B cell (primary cell): ENCODE measurements at regions not wholly inside any gene's neighbourhood (a gene's known extent, or its start where the extent isn't known, plus 50 kb on each side); places are given as distances from the start of the nearest gene placed in this dataset.
"Not testable (repeated sequence)": the region's sequence is repeated elsewhere in the genome, so short reads cannot be mapped to it uniquely, and the experiment has no call there.

Experiments
- ATAC-seq: fragments of 200-7000 bp; cut with Tn5 transposase; one replicate; pipeline ENCODE4 v1.10.0; 2021; ENCODE audit warnings: low read depth, mild to moderate bottlenecking, moderate number of reproducible peaks, moderate library complexity
- CTCF ChIA-PET: fragments of 350-600 bp; sonication (Branson Sonifier 250); formaldehyde crosslinking; loops from one replicate; lab custom pipeline; 2021; ENCODE audit warnings: antibody characterized with exemption, inconsistent platforms; lab: Charles Lee
- POLR2A ChIA-PET: fragments of 350-600 bp; sonication (Branson Sonifier 250); formaldehyde crosslinking; loops from one replicate; lab custom pipeline; 2021; ENCODE audit warnings: antibody characterized with exemption; lab: Charles Lee
- DNase-seq: peaks from one replicate; pipeline ENCODE4 v3.0.0; 2013
- H2AFZ ChIP-seq: 2 replicates; pipeline ENCODE4 v1.6.1; 2012; ENCODE audit warnings: mild to moderate bottlenecking, low read depth, low read length; ENCODE audit not compliant: insufficient read depth, poor library complexity, severe bottlenecking
- H3K27ac ChIP-seq, 2 donors: 1 replicate in 1 of 2; 2 replicates in 1 of 2; pipeline ENCODE4 v1.5.1; 2012 to 2013; ENCODE audit warnings: low read length in 2 of 2, mild to moderate bottlenecking in 2 of 2, moderate library complexity in 1 of 2
- H3K27me3 ChIP-seq, 4 experiments: fragments of 200-600 bp in 1 of 4; sonication (generic) in 1 of 4; replicated peaks in 1 of 4; 1 replicate in 2 of 4; 2 replicates in 2 of 4; pipeline versions ENCODE4 v1.6.1 to v1.7.0; 2013 to 2016; ENCODE audit warnings: low read length in 3 of 4, mild to moderate bottlenecking in 2 of 4, mixed read lengths in 1 of 4, moderate library complexity in 1 of 4; ENCODE audit not compliant: insufficient read depth in 4 of 4, control insufficient read depth in 3 of 4; ENCODE audit errors: control extremely low read depth in 1 of 4
- H3K36me3 ChIP-seq, 2 experiments: replicated peaks in 1 of 2; 1 replicate in 1 of 2; 2 replicates in 1 of 2; pipeline versions ENCODE4 v1.6.1 to v1.7.1; 2013; ENCODE audit warnings: low read length in 1 of 2; ENCODE audit not compliant: insufficient read depth in 2 of 2, control insufficient read depth in 1 of 2; ENCODE audit errors: control extremely low read depth in 1 of 2, extremely low read depth in 1 of 2
- H3K4me1 ChIP-seq, 2 donors: fragments of 200-600 bp in 1 of 2; sonication (generic) in 1 of 2; 1 replicate in 1 of 2; 2 replicates in 1 of 2; pipeline versions ENCODE4 v1.5.1 to v1.6.1; 2013 to 2017; ENCODE audit warnings: low read length in 2 of 2; ENCODE audit not compliant: control insufficient read depth in 2 of 2, insufficient read depth in 2 of 2
- H3K4me2 ChIP-seq: replicated peaks from 2 replicates; pipeline ENCODE3; 2012; ENCODE audit warnings: mild to moderate bottlenecking, low read depth, low read length; ENCODE audit not compliant: poor library complexity, severe bottlenecking
- H3K4me3 ChIP-seq, 5 experiments: fragments of 200-600 bp in 1 of 5; sonication (generic) in 1 of 5; 1 replicate in 3 of 5; 2 replicates in 2 of 5; pipeline versions ENCODE4 v1.5.1 to v1.7.0; 2011 to 2016; ENCODE audit warnings: low read length in 4 of 5, mild to moderate bottlenecking in 4 of 5, low read depth in 2 of 5, control low read depth in 1 of 5, moderate library complexity in 1 of 5; ENCODE audit not compliant: insufficient read depth in 1 of 5; ENCODE audit errors: control extremely low read depth in 1 of 5, extremely low read depth in 1 of 5
- H3K79me2 ChIP-seq: fragments of 200-600 bp; sonication (generic); one replicate; pipeline ENCODE4 v1.6.0; 2016; ENCODE audit warnings: low read length; ENCODE audit not compliant: control insufficient read depth, insufficient read depth
- H3K9ac ChIP-seq: fragments of 200-600 bp; sonication (generic); 2 replicates; pipeline ENCODE4 v1.6.1; 2017; ENCODE audit warnings: mild to moderate bottlenecking, low read length, moderate library complexity
- H3K9me3 ChIP-seq, 3 donors: one replicate each; pipeline versions ENCODE4 v1.6.1 to v1.7.1; 2013; ENCODE audit warnings: low read length in 2 of 3; ENCODE audit not compliant: control insufficient read depth in 2 of 3, insufficient read depth in 1 of 3; ENCODE audit errors: control extremely low read depth in 1 of 3
- H4K20me1 ChIP-seq: 2 replicates; pipeline ENCODE4 v1.6.0; 2012; ENCODE audit warnings: mild to moderate bottlenecking, low read length; ENCODE audit not compliant: insufficient read depth, control insufficient read depth, poor library complexity, severe bottlenecking
- H3K27ac Mint-ChIP-seq: one replicate; pipeline ENCODE4 v1.8.0; 2021; ENCODE audit warnings: mixed read lengths
- H3K27me3 Mint-ChIP-seq: one replicate; pipeline ENCODE4 v1.8.0; 2021; ENCODE audit warnings: mixed read lengths
- H3K4me1 Mint-ChIP-seq: one replicate; pipeline ENCODE4 v1.8.0; 2021; ENCODE audit warnings: mixed read lengths
- H3K4me3 Mint-ChIP-seq: one replicate; pipeline ENCODE4 v1.8.0; 2021; ENCODE audit warnings: mixed read lengths
- H3K9me3 Mint-ChIP-seq: one replicate; pipeline ENCODE4 v1.8.0; 2022; ENCODE audit warnings: mixed read lengths; ENCODE audit not compliant: insufficient read depth
- EZH2 ChIP-seq: IDR thresholded peaks from 2 replicates; pipeline ENCODE4 v1.6.1; 2012; ENCODE audit warnings: borderline replicate concordance, low read depth, mild to moderate bottlenecking, moderate library complexity, low read length; ENCODE audit not compliant: insufficient read depth, poor library complexity, severe bottlenecking
- WGBS: methylation state at CpG from one replicate; pipeline ENCODE4 v1.1.5; 2013; ENCODE audit warnings: missing lambda C conversion rate; ENCODE audit not compliant: insufficient coverage; 5-methylcytosine and 5-hydroxymethylcytosine counted together
- intact Hi-C: fragments of 100-400 bp; cut with micrococcal nuclease; formaldehyde crosslinking; loops from one replicate; pipeline ENCODE4 v1.10.0; 2022
- TF ChIP-seq, protein P1 (sequence below): fragments of 200-600 bp; IDR thresholded peaks from one replicate; pipeline ENCODE4 v1.8.0; 2022; ENCODE audit warnings: antibody characterized with exemption, mild to moderate bottlenecking

DNA sequence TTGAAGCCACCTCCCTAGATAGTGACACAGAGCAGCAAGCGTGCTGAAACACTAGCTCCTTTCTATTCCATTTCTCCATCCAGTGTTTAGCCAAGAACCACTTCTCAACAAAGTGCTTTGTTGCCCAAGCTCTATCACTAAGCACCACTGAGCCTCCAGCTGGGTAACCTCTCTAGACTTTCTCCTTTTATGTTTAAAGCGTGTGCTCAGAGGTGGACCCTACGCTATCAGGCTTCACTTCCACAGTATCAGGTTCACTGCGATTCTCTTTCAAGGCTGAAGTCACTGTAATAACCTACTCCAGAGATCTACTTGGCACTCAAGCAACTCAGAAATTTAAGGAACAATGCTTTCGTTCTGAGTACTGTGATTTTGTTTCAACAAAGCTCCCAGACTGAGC is 197.9 kb downstream of the LNPK start:
- no peaks in the 10 kb centered on the region for H3K36me3 ChIP-seq
- no peak overlapping the region for H2AFZ ChIP-seq
- Mint-ChIP-seq H3K4me1 (no peaks in the 10 kb centered on the region), H3K9me3 (no peaks in the 10 kb centered on the region), H3K4me3 (no peak overlapping the region), H3K27ac (no peak overlapping the region), H3K27me3 (peaks cover 8% of the 10 kb centered on the region)
- H3K27me3 ChIP-seq, result no peaks in the 10 kb centered on the region
- TF ChIP-seq EZH2, result no peak
- TF ChIP-seq, protein P1, sequence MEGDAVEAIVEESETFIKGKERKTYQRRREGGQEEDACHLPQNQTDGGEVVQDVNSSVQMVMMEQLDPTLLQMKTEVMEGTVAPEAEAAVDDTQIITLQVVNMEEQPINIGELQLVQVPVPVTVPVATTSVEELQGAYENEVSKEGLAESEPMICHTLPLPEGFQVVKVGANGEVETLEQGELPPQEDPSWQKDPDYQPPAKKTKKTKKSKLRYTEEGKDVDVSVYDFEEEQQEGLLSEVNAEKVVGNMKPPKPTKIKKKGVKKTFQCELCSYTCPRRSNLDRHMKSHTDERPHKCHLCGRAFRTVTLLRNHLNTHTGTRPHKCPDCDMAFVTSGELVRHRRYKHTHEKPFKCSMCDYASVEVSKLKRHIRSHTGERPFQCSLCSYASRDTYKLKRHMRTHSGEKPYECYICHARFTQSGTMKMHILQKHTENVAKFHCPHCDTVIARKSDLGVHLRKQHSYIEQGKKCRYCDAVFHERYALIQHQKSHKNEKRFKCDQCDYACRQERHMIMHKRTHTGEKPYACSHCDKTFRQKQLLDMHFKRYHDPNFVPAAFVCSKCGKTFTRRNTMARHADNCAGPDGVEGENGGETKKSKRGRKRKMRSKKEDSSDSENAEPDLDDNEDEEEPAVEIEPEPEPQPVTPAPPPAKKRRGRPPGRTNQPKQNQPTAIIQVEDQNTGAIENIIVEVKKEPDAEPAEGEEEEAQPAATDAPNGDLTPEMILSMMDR, result no peak
- H3K4me1 ChIP-seq, result no peaks in the 10 kb centered on the region
- no peak overlapping the region for H3K27ac ChIP-seq
- H3K9ac ChIP-seq, result no peak overlapping the region
- intact Hi-C loops, result no loop called here
- H3K4me2 ChIP-seq, result no peak overlapping the region
- ATAC-seq (no peak), DNase-seq (no peak)
- 90% methylated on average over 4 of the region's 5 CpGs for WGBS
- no peaks in the 10 kb centered on the region for H3K9me3 ChIP-seq
- H3K79me2 ChIP-seq, result no peaks in the 10 kb centered on the region
- POLR2A ChIA-PET, result no interaction called here
- CTCF ChIA-PET, result interaction anchor here (0.5 kb wide), 1 partner anchor 323 kb away, joined by 3 read pairs; no protein-coding TSS in a partner anchor
- no peak overlapping the region for H3K4me3 ChIP-seq
- no peaks in the 10 kb centered on the region for H4K20me1 ChIP-seq

DNA sequence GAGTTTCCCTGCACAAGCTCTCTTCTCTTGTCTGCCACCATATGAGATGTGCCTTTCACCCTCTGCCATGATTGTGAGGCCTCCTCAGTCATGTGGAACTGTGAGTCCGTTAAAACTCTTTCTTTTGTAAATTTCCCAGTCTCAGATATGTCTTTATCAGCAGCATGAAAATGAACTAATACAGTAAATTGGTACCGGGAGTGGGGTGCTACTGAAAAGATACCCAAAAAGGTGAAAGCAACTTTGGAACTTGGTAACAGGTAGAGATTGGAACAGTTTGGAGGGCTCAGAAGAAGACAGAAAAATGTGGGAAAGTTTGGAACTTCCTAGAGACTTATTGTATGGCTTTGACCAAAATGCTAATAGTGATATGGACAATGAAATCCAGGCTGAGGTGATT is 205.6 kb downstream of the LNPK start:
- H3K79me2 ChIP-seq, H3K27me3 Mint-ChIP-seq, DNase-seq, POLR2A ChIA-PET, H3K4me3 Mint-ChIP-seq, H3K27ac ChIP-seq, H2AFZ ChIP-seq, H3K4me3 ChIP-seq, H3K4me2 ChIP-seq, H3K27me3 ChIP-seq, H3K27ac Mint-ChIP-seq, ATAC-seq, H3K4me1 ChIP-seq, intact Hi-C loops, H4K20me1 ChIP-seq, H3K9me3 Mint-ChIP-seq, H3K4me1 Mint-ChIP-seq, CTCF ChIA-PET, H3K9ac ChIP-seq, H3K36me3 ChIP-seq: not testable (repeated sequence)
- H3K9me3 ChIP-seq, result peaks cover 0 to 15% (median 0%) of the 10 kb centered on the region in 3 donors
- WGBS, result 100% methylated on average over 1 of the region's 2 CpGs
